DOHH2 (cell line): ENCODE measurements at regions not wholly inside any gene's neighbourhood (a gene's known extent, or its start where the extent isn't known, plus 50 kb on each side); places are given as distances from the start of the nearest gene placed in this dataset.

Experiments
- H3F3A ChIP-seq: fragments of 200-600 bp; sonication (generic), shearing (Covaris generic); 2 replicates; pipeline ENCODE4 v1.6.0; 2016; ENCODE audit warnings: antibody characterized with exemption, mild to moderate bottlenecking; ENCODE audit not compliant: control insufficient read depth, insufficient read depth
- H3K27ac ChIP-seq: fragments of 200-600 bp; sonication (generic); 2 replicates; pipeline ENCODE4 v1.5.1; 2014; ENCODE audit warnings: low read depth, mild to moderate bottlenecking, low read length, moderate library complexity
- H3K27me3 ChIP-seq: fragments of 200-600 bp; sonication (generic); 2 replicates; pipeline ENCODE4 v1.6.1; 2014; ENCODE audit warnings: mild to moderate bottlenecking, low read length, mixed read lengths; ENCODE audit not compliant: control insufficient read depth
- H3K36me3 ChIP-seq: fragments of 200-600 bp; sonication (generic); 2 replicates; pipeline ENCODE4 v1.6.1; 2014; ENCODE audit warnings: mild to moderate bottlenecking, low read length, moderate library complexity, mixed read lengths; ENCODE audit not compliant: control insufficient read depth
- H3K4me1 ChIP-seq: fragments of 200-600 bp; sonication (generic); 2 replicates; pipeline ENCODE4 v1.6.1; 2014; ENCODE audit warnings: mild to moderate bottlenecking, low read length, mixed read lengths; ENCODE audit not compliant: control insufficient read depth
- H3K4me2 ChIP-seq: fragments of 200-600 bp; sonication (generic); 2 replicates; pipeline ENCODE4 v1.6.0; 2014; ENCODE audit warnings: mild to moderate bottlenecking, low read length, moderate library complexity
- H3K4me3 ChIP-seq: fragments of 200-600 bp; sonication (generic); 2 replicates; pipeline ENCODE4 v1.5.1; 2014; ENCODE audit warnings: mild to moderate bottlenecking, low read length, mixed read lengths
- H3K79me2 ChIP-seq: fragments of 200-600 bp; sonication (generic); 2 replicates; pipeline ENCODE4 v1.6.1; 2014; ENCODE audit warnings: mild to moderate bottlenecking, low read length, mixed read lengths; ENCODE audit not compliant: control insufficient read depth
- H3K9me2 ChIP-seq: fragments of 200-600 bp; sonication (generic); replicated peaks from 2 replicates; pipeline ENCODE4 v1.6.1; 2014; ENCODE audit warnings: mild to moderate bottlenecking, low read length, mixed read lengths; ENCODE audit not compliant: control insufficient read depth
- H3K9me3 ChIP-seq: fragments of 200-600 bp; sonication (generic); 2 replicates; pipeline ENCODE4 v1.6.1; 2014; ENCODE audit warnings: antibody characterized with exemption, low read length, mixed read lengths; ENCODE audit not compliant: control insufficient read depth, insufficient read depth
- H4K20me1 ChIP-seq: fragments of 200-600 bp; sonication (generic); 2 replicates; pipeline ENCODE4 v1.6.0; 2014; ENCODE audit warnings: low read depth, mild to moderate bottlenecking, antibody characterized with exemption, low read length, moderate library complexity; ENCODE audit not compliant: control insufficient read depth, insufficient read depth
- EZH2phosphoT487 ChIP-seq: fragments of 200-600 bp; sonication (generic); IDR thresholded peaks from 2 replicates; pipeline ENCODE4 v1.6.1; 2017; ENCODE audit warnings: borderline replicate concordance, mild to moderate bottlenecking, antibody characterized with exemption, low read length, moderate library complexity, mixed read lengths
- TF ChIP-seq, protein P1 (sequence below): fragments of 200-600 bp; sonication (generic); IDR thresholded peaks from one replicate; pipeline ENCODE4 v1.5.1; 2014; ENCODE audit warnings: antibody characterized with exemption, mild to moderate bottlenecking, low read depth, low read length; ENCODE audit not compliant: poor library complexity, severe bottlenecking

- Histone ChIP-seq H3K4me2 (no peak overlapping the region), H3K4me3 (no peak overlapping the region), H3K9me3 (no peaks in the 10 kb centered on the region), H3K79me2 (no peaks in the 10 kb centered on the region), H3K36me3 (no peaks in the 10 kb centered on the region), H3K4me1 (no peaks in the 10 kb centered on the region), H3F3A (no peaks in the 10 kb centered on the region), H3K9me2 (no peaks in the 10 kb centered on the region), H3K27ac (no peak overlapping the region), H4K20me1 (no peaks in the 10 kb centered on the region), H3K27me3 (no peaks in the 10 kb centered on the region)
- no peak for TF ChIP-seq EZH2phosphoT487
- TF ChIP-seq, protein P1, sequence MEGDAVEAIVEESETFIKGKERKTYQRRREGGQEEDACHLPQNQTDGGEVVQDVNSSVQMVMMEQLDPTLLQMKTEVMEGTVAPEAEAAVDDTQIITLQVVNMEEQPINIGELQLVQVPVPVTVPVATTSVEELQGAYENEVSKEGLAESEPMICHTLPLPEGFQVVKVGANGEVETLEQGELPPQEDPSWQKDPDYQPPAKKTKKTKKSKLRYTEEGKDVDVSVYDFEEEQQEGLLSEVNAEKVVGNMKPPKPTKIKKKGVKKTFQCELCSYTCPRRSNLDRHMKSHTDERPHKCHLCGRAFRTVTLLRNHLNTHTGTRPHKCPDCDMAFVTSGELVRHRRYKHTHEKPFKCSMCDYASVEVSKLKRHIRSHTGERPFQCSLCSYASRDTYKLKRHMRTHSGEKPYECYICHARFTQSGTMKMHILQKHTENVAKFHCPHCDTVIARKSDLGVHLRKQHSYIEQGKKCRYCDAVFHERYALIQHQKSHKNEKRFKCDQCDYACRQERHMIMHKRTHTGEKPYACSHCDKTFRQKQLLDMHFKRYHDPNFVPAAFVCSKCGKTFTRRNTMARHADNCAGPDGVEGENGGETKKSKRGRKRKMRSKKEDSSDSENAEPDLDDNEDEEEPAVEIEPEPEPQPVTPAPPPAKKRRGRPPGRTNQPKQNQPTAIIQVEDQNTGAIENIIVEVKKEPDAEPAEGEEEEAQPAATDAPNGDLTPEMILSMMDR: no peak
These were observed 54.3 kb upstream of the CABCOCO1 start for GRCh38 chr10:61608255-61609033.

GRCh38 chr10:61606959-61607907 is 55.5 kb upstream of the CABCOCO1 start:
- H3K79me2 ChIP-seq: no peaks in the 10 kb centered on the region
- no peaks in the 10 kb centered on the region for H3K9me3 ChIP-seq
- no peaks in the 10 kb centered on the region for H3F3A ChIP-seq
- no peak overlapping the region for H3K4me2 ChIP-seq
- no peaks in the 10 kb centered on the region for H3K4me1 ChIP-seq
- no peaks in the 10 kb centered on the region for H4K20me1 ChIP-seq
- no peak overlapping the region for H3K27ac ChIP-seq
- H3K36me3 ChIP-seq: no peaks in the 10 kb centered on the region
- no peaks in the 10 kb centered on the region for H3K27me3 ChIP-seq
- TF ChIP-seq EZH2phosphoT487: no peak
- TF ChIP-seq, protein P1: peak; percentile 61
- no peak overlapping the region for H3K4me3 ChIP-seq
- H3K9me2 ChIP-seq: no peaks in the 10 kb centered on the region

GRCh38 chr10:61605221-61605620 is 57.5 kb upstream of the CABCOCO1 start:
- Histone ChIP-seq H3K36me3 (no peaks in the 10 kb centered on the region), H3K27ac (no peak overlapping the region), H3K4me1 (no peaks in the 10 kb centered on the region), H3K4me2 (no peak overlapping the region), H3K9me3 (no peaks in the 10 kb centered on the region), H3K4me3 (no peak overlapping the region), H3F3A (no peaks in the 10 kb centered on the region), H3K79me2 (no peaks in the 10 kb centered on the region), H3K9me2 (no peaks in the 10 kb centered on the region), H3K27me3 (no peaks in the 10 kb centered on the region), H4K20me1 (no peaks in the 10 kb centered on the region)
- TF ChIP-seq EZH2phosphoT487: no peak
- TF ChIP-seq, protein P1: no peak
